Endodermal cell (in vitro differentiated cells): ENCODE measurements at regions not wholly inside any gene's neighbourhood (a gene's known extent, or its start where the extent isn't known, plus 50 kb on each side); places are given as distances from the start of the nearest gene placed in this dataset.

Experiments
- DNase-seq: peaks from one replicate; pipeline ENCODE4 v3.0.0-alpha.2; 2017
- H3K27ac ChIP-seq: 2 replicates; pipeline ENCODE4 v1.5.1; 2013; ENCODE audit warnings: mild to moderate bottlenecking, low read depth, low read length, moderate library complexity
- H3K27me3 ChIP-seq: 2 replicates; pipeline ENCODE4 v1.6.1; 2013; ENCODE audit warnings: mild to moderate bottlenecking, low read length, moderate library complexity; ENCODE audit not compliant: insufficient read depth, control insufficient read depth, poor library complexity, severe bottlenecking
- H3K36me3 ChIP-seq: 2 replicates; pipeline ENCODE4 v1.7.0; 2013; ENCODE audit warnings: mild to moderate bottlenecking, low read length, moderate library complexity; ENCODE audit not compliant: control insufficient read depth, insufficient read depth
- H3K4me1 ChIP-seq: one replicate; pipeline ENCODE4 v1.7.0; 2013; ENCODE audit warnings: low read length; ENCODE audit not compliant: control insufficient read depth, insufficient read depth
- H3K4me3 ChIP-seq: 2 replicates; pipeline ENCODE4 v1.5.1; 2013; ENCODE audit warnings: mild to moderate bottlenecking, low read length, moderate library complexity
- H3K9ac ChIP-seq: 2 replicates; pipeline ENCODE4 v1.6.1; 2013; ENCODE audit warnings: mild to moderate bottlenecking, low read length, moderate library complexity; ENCODE audit not compliant: poor library complexity, severe bottlenecking; ENCODE audit errors: extremely low read depth
- H3K9me3 ChIP-seq: 2 replicates; pipeline ENCODE4 v1.6.1; 2013; ENCODE audit warnings: mild to moderate bottlenecking, low read length, moderate library complexity; ENCODE audit not compliant: control insufficient read depth
- H3K27ac Mint-ChIP-seq: 2 replicates; pipeline ENCODE4 v1.8.0; 2020; ENCODE audit warnings: mixed read lengths
- H3K27me3 Mint-ChIP-seq: 2 replicates; pipeline ENCODE4 v1.8.0; 2021; ENCODE audit warnings: mild to moderate bottlenecking, mixed read lengths; ENCODE audit not compliant: insufficient read depth
- H3K36me3 Mint-ChIP-seq: 2 replicates; pipeline ENCODE4 v1.8.0; 2020; ENCODE audit warnings: low read depth, mixed read lengths
- H3K4me1 Mint-ChIP-seq: 2 replicates; pipeline ENCODE4 v1.8.0; 2020; ENCODE audit warnings: mixed read lengths
- H3K4me3 Mint-ChIP-seq: 2 replicates; pipeline ENCODE4 v1.8.0; 2020; ENCODE audit warnings: mild to moderate bottlenecking, moderate library complexity, mixed read lengths
- H3K9me3 Mint-ChIP-seq: 2 replicates; pipeline ENCODE4 v1.8.0; 2020; ENCODE audit warnings: mild to moderate bottlenecking, mixed read lengths
- WGBS, 2 experiments: methylation state at CpG; one replicate each; pipeline versions ENCODE4 v1.1.5 to v1.1.7; 2013; ENCODE audit warnings: missing lambda C conversion rate in 2 of 2, mixed read lengths in 1 of 2; ENCODE audit not compliant: insufficient coverage in 1 of 2, insufficient read length in 1 of 2; 5-methylcytosine and 5-hydroxymethylcytosine counted together
- TF ChIP-seq, protein P1 (sequence below): fragments of 200-600 bp; sonication (generic); conservative IDR thresholded peaks from 2 replicates; pipeline ENCODE4 v1.5.0; 2021; ENCODE audit warnings: antibody characterized with exemption, mild to moderate bottlenecking

DNA sequence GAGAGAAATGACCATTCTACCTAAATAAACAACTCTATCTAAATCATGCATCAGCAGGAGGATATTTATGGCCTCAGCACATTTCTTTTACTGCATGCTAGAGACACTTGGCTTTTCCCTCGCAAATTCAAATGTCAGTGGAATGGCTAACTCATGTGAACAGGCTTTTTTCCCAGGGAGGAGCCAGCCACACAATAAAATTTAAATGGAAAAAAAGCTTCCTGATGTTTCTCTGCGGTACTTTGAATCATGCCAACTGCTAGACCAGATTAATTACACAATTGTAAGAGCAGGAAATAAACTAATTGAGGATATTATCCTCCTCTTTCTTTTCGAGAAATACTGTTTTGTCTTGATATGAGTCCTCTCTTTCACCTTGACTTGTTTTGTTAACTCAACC, 676.3 kb downstream of the IRS1 start:
- H3K27ac ChIP-seq = no peak overlapping the region
- peaks cover 8% of the 10 kb centered on the region for H3K9me3 ChIP-seq
- H3K4me3 Mint-ChIP-seq = no peak overlapping the region
- H3K4me3 ChIP-seq = no peak overlapping the region
- no peaks in the 10 kb centered on the region for H3K36me3 ChIP-seq
- no peaks in the 10 kb centered on the region for H3K36me3 Mint-ChIP-seq
- no peaks in the 10 kb centered on the region for H3K27me3 ChIP-seq
- DNase-seq = no peak
- no peak overlapping the region for H3K9ac ChIP-seq
- WGBS, 2 experiments = 93 to 100% methylated on average over 2 to 3 of the region's 3 CpGs
- no peaks in the 10 kb centered on the region for H3K9me3 Mint-ChIP-seq
- H3K27me3 Mint-ChIP-seq = no peaks in the 10 kb centered on the region
- H3K4me1 ChIP-seq = peaks cover 3% of the 10 kb centered on the region
- no peak overlapping the region for H3K27ac Mint-ChIP-seq
- TF ChIP-seq, protein P1, sequence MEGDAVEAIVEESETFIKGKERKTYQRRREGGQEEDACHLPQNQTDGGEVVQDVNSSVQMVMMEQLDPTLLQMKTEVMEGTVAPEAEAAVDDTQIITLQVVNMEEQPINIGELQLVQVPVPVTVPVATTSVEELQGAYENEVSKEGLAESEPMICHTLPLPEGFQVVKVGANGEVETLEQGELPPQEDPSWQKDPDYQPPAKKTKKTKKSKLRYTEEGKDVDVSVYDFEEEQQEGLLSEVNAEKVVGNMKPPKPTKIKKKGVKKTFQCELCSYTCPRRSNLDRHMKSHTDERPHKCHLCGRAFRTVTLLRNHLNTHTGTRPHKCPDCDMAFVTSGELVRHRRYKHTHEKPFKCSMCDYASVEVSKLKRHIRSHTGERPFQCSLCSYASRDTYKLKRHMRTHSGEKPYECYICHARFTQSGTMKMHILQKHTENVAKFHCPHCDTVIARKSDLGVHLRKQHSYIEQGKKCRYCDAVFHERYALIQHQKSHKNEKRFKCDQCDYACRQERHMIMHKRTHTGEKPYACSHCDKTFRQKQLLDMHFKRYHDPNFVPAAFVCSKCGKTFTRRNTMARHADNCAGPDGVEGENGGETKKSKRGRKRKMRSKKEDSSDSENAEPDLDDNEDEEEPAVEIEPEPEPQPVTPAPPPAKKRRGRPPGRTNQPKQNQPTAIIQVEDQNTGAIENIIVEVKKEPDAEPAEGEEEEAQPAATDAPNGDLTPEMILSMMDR = no peak
- peaks cover 15% of the 10 kb centered on the region for H3K4me1 Mint-ChIP-seq

DNA sequence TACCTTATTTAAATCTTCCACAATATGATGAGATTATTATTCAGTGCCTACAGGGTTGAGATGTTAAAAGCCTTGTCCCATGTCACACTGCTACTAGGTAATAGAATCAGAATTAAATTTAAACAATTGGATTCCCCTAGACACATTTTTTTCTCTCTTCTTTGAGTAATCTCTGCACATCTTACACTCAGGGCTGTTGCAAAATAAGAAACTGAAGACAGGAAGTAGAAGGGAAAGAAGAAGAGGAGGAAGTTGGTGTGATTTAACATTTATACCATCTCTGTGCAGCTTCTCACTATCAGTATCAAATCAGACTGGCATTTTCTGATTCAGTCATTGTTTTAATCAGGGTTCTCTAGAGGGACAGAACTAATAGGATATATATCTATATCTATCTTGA, 677.6 kb downstream of the IRS1 start:
- TF ChIP-seq, protein P1 = no peak
- H3K36me3 ChIP-seq = no peaks in the 10 kb centered on the region
- no peaks in the 10 kb centered on the region for H3K36me3 Mint-ChIP-seq
- no peak overlapping the region for H3K4me3 ChIP-seq
- no peak overlapping the region for H3K4me3 Mint-ChIP-seq
- no peaks in the 10 kb centered on the region for H3K27me3 ChIP-seq
- H3K9me3 ChIP-seq = peaks cover 8% of the 10 kb centered on the region
- H3K9ac ChIP-seq = no peak overlapping the region
- no peak overlapping the region for H3K27ac Mint-ChIP-seq
- no peak overlapping the region for H3K27ac ChIP-seq
- no peaks in the 10 kb centered on the region for H3K9me3 Mint-ChIP-seq
- H3K4me1 Mint-ChIP-seq = peaks cover 15% of the 10 kb centered on the region
- no peaks in the 10 kb centered on the region for H3K27me3 Mint-ChIP-seq
- no peak for DNase-seq
- peaks cover 3% of the 10 kb centered on the region for H3K4me1 ChIP-seq

DNA sequence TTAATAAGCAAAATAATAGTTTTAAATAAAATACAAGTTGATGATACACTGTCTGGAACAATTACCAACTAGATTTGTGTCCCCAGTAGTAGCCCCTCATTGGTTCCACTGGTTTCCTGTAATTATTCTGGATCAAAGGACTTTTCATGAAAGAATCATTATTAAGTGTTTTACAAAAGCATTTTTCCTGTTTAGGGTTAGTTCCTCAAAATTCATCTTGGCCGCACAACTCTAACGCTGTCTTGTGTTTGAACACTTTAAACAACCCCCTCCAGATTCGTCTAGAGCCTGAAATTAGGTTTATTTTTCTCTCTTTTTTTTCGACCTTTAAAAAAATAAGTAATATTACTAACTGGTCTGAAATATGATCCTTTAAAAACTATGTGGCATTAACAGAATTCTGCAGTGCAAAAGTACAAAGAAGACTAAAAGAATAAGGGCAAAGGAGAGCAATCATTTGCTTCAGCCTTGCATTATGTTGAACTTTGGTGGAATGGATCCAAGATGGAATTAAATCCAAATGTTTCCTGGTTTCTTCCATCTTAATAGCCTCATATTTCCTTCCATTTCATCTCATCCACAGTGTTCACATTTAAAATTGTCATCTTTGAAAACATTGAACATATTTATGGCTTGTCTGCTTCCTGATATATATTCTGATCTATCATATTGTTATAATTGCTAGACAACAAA, 678.4 kb downstream of the IRS1 start:
- Histone ChIP-seq H3K27me3 (no peaks in the 10 kb centered on the region), H3K4me1 (peaks cover 3% of the 10 kb centered on the region), H3K36me3 (no peaks in the 10 kb centered on the region), H3K9me3 (peaks cover 8% of the 10 kb centered on the region), H3K4me3 (no peak overlapping the region), H3K27ac (no peak overlapping the region), H3K9ac (no peak overlapping the region)
- Mint-ChIP-seq H3K27me3 (no peaks in the 10 kb centered on the region), H3K9me3 (no peaks in the 10 kb centered on the region), H3K4me3 (no peak overlapping the region), H3K36me3 (no peaks in the 10 kb centered on the region), H3K4me1 (peaks cover 15% of the 10 kb centered on the region), H3K27ac (no peak overlapping the region)
- no peak for DNase-seq
- TF ChIP-seq, protein P1 = no peak
- WGBS, 2 experiments = 86 to 100% methylated on average over 1 to 3 of the region's 4 CpGs
